Fibroblast of lung (primary cell): ENCODE measurements at regions not wholly inside any gene's neighbourhood (a gene's known extent, or its start where the extent isn't known, plus 50 kb on each side); places are given as distances from the start of the nearest gene placed in this dataset.

Experiments used
- DNase-seq, 2 donors: peaks; one replicate each; pipeline versions ENCODE4 v3.0.0 to v3.0.0-alpha.2; 2010; ENCODE audit warnings: low read depth in 2 of 2
- H2AFZ ChIP-seq: 2 replicates; pipeline ENCODE4 v1.5.1; 2012; ENCODE audit warnings: low read length, control low read depth, inconsistent platforms
- H3K27ac ChIP-seq: 2 replicates; pipeline ENCODE4 v1.5.1; 2011; ENCODE audit warnings: low read length, control low read depth; ENCODE audit not compliant: insufficient read depth
- H3K27me3 ChIP-seq: 2 replicates; pipeline ENCODE4 v1.5.1; 2011; ENCODE audit warnings: mild to moderate bottlenecking, low read length; ENCODE audit not compliant: control insufficient read depth, insufficient read depth
- H3K36me3 ChIP-seq: 2 replicates; pipeline ENCODE4 v1.5.1; 2011; ENCODE audit warnings: low read length; ENCODE audit not compliant: control insufficient read depth, insufficient read depth
- H3K4me1 ChIP-seq: 2 replicates; pipeline ENCODE4 v1.5.1; 2011; ENCODE audit warnings: low read length; ENCODE audit not compliant: control insufficient read depth, insufficient read depth; ENCODE audit errors: extremely low read depth
- H3K4me2 ChIP-seq: 2 replicates; pipeline ENCODE4 v1.5.1; 2011; ENCODE audit warnings: low read length, control low read depth; ENCODE audit not compliant: insufficient read depth; ENCODE audit errors: extremely low read depth
- H3K4me3 ChIP-seq, 4 experiments: fragments of 200-600 bp in 1 of 4; sonication (generic) in 1 of 4; replicated peaks in 1 of 4; 2 replicates each; pipeline ENCODE4 v1.5.1; 2011 to 2016; ENCODE audit warnings: low read length in 4 of 4, low read depth in 3 of 4, mild to moderate bottlenecking in 3 of 4, control low read depth in 2 of 4, inconsistent platforms in 1 of 4, mixed read lengths in 1 of 4; ENCODE audit not compliant: insufficient read depth in 1 of 4; ENCODE audit errors: control extremely low read depth in 1 of 4
- H3K79me2 ChIP-seq: 2 replicates; pipeline ENCODE4 v1.5.1; 2012; ENCODE audit warnings: mild to moderate bottlenecking, low read length, inconsistent platforms; ENCODE audit not compliant: control insufficient read depth, insufficient read depth
- H3K9ac ChIP-seq: 2 replicates; pipeline ENCODE4 v1.5.1; 2011; ENCODE audit warnings: mild to moderate bottlenecking, low read length, control low read depth; ENCODE audit not compliant: insufficient read depth
- H3K9me3 ChIP-seq: 2 replicates; pipeline ENCODE4 v1.5.1; 2012; ENCODE audit warnings: low read depth, low read length; ENCODE audit not compliant: control insufficient read depth, insufficient read depth
- H4K20me1 ChIP-seq: 2 replicates; pipeline ENCODE4 v1.5.1; 2011; ENCODE audit warnings: low read length; ENCODE audit not compliant: control insufficient read depth, insufficient read depth; ENCODE audit errors: extremely low read depth
- EZH2 ChIP-seq: IDR thresholded peaks from 2 replicates; pipeline ENCODE4 v1.5.1; 2012; ENCODE audit warnings: low read length, control low read depth, mild to moderate bottlenecking; ENCODE audit errors: missing control alignments
- TF ChIP-seq, protein P1 (sequence below), 2 donors: IDR thresholded peaks in 1 of 2; conservative IDR thresholded peaks in 1 of 2; 1 replicate in 1 of 2; 2 replicates in 1 of 2; pipeline ENCODE4 v1.5.1; 2011 to 2012; ENCODE audit warnings: low read length in 2 of 2, control low read depth in 1 of 2, inconsistent platforms in 1 of 2, low read depth in 1 of 2, mild to moderate bottlenecking in 1 of 2

GRCh38 chr3:34357461-34357860 is 559.0 kb downstream of the PDCD6IP start:
- Histone ChIP-seq H4K20me1 (no peaks in the 10 kb centered on the region), H3K36me3 (no peaks in the 10 kb centered on the region), H3K79me2 (no peaks in the 10 kb centered on the region), H3K9me3 (no peaks in the 10 kb centered on the region), H3K4me2 (no peak overlapping the region), H3K4me3 (no peak overlapping the region), H3K27me3 (no peaks in the 10 kb centered on the region), H3K27ac (no peak overlapping the region), H3K4me1 (no peaks in the 10 kb centered on the region), H3K9ac (no peak overlapping the region), H2AFZ (no peak overlapping the region)
- TF ChIP-seq EZH2, result no peak
- TF ChIP-seq, protein P1, sequence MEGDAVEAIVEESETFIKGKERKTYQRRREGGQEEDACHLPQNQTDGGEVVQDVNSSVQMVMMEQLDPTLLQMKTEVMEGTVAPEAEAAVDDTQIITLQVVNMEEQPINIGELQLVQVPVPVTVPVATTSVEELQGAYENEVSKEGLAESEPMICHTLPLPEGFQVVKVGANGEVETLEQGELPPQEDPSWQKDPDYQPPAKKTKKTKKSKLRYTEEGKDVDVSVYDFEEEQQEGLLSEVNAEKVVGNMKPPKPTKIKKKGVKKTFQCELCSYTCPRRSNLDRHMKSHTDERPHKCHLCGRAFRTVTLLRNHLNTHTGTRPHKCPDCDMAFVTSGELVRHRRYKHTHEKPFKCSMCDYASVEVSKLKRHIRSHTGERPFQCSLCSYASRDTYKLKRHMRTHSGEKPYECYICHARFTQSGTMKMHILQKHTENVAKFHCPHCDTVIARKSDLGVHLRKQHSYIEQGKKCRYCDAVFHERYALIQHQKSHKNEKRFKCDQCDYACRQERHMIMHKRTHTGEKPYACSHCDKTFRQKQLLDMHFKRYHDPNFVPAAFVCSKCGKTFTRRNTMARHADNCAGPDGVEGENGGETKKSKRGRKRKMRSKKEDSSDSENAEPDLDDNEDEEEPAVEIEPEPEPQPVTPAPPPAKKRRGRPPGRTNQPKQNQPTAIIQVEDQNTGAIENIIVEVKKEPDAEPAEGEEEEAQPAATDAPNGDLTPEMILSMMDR (conservative IDR thresholded peaks at IDR 0.05 in 1 of 2, IDR thresholded peaks at IDR 0.05 in 1 of 2; ENCODE audit: low read depth in 1 of 2, low read length in 2 of 2), result no peak
- DNase-seq, result no peak

- Histone ChIP-seq H3K27ac (no peak overlapping the region), H3K27me3 (no peaks in the 10 kb centered on the region), H3K79me2 (no peaks in the 10 kb centered on the region), H2AFZ (no peak overlapping the region), H4K20me1 (no peaks in the 10 kb centered on the region), H3K36me3 (no peaks in the 10 kb centered on the region), H3K4me1 (no peaks in the 10 kb centered on the region), H3K4me3 (no peak overlapping the region), H3K9me3 (no peaks in the 10 kb centered on the region), H3K9ac (no peak overlapping the region), H3K4me2 (no peak overlapping the region)
- TF ChIP-seq, protein P1 (conservative IDR thresholded peaks at IDR 0.05 in 1 of 2, IDR thresholded peaks at IDR 0.05 in 1 of 2; ENCODE audit: low read depth in 1 of 2, low read length in 2 of 2), result no peak
- TF ChIP-seq EZH2, result no peak
- DNase-seq, result no peak
These were observed 560.6 kb downstream of the PDCD6IP start for GRCh38 chr3:34359064-34359463.

DNA sequence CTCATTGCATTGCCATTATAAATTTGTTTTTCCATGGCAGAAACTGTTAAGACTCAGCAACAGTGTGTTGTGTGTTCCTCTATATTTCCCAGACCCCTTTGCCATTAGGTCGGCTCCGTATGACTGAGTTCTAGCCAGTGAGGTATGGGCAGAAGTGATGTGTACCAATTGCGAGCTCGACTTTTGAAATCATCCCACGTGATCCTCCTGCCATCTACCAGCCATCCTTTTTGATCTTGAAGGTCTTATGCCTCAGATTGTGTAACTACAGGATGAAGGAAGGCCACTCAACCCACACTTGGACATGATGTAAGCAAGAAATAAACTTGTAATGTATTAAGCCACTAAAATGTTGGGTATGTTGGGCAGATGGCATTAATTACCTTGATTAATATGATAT is 562.3 kb downstream of the PDCD6IP start:
- Histone ChIP-seq H2AFZ (no peak overlapping the region), H3K36me3 (no peaks in the 10 kb centered on the region), H4K20me1 (no peaks in the 10 kb centered on the region), H3K4me2 (no peak overlapping the region), H3K4me1 (no peaks in the 10 kb centered on the region), H3K4me3 (no peak overlapping the region), H3K9me3 (no peaks in the 10 kb centered on the region), H3K9ac (no peak overlapping the region), H3K27me3 (no peaks in the 10 kb centered on the region), H3K27ac (no peak overlapping the region), H3K79me2 (no peaks in the 10 kb centered on the region)
- TF ChIP-seq, protein P1 (conservative IDR thresholded peaks at IDR 0.05 in 1 of 2, IDR thresholded peaks at IDR 0.05 in 1 of 2; ENCODE audit: low read depth in 1 of 2, low read length in 2 of 2), result no peak
- TF ChIP-seq EZH2, result no peak
- DNase-seq, result no peak
